ENCODE measurements at regions not wholly inside any gene's neighbourhood (a gene's known extent, or its start where the extent isn't known, plus 50 kb on each side); places are given as distances from the start of the nearest gene placed in this dataset.
"Not testable (repeated sequence)": the region's sequence is repeated elsewhere in the genome, so short reads cannot be mapped to it uniquely, and the experiment has no call there.

GRCh38 chr12:22126758-22127157 lies 80.7 kb downstream of the CMAS start:
- H3K4me1 ChIP-seq (ENCODE audit: control insufficient read depth in 1 of 2, insufficient read depth in 2 of 2, low read depth in 1 of 2, low read length in 1 of 2): no peaks in the 10 kb centered on the region
- 0% methylated on average over 1 of the region's 1 CpG for WGBS (ENCODE audit: low lambda C conversion rate)
- H3K36me3 ChIP-seq (replicated peaks in 1 of 2; ENCODE audit: control insufficient read depth in 1 of 2, insufficient read depth in 2 of 2, low read length in 1 of 2): no peaks in the 10 kb centered on the region
- H3K9me3 ChIP-seq: no peaks in the 10 kb centered on the region
- no peak overlapping the region for H3K9ac ChIP-seq
- H4K20me1 ChIP-seq (ENCODE audit: insufficient read depth): no peaks in the 10 kb centered on the region
- CTCF ChIA-PET: no interaction called here
- no peaks in the 10 kb centered on the region; the same call in 1 of the 2 replicates for H3K27me3 ChIP-seq (ENCODE audit: insufficient read depth)
- H3K4me3 ChIP-seq (ENCODE audit: low read depth in 2 of 2, low read length in 1 of 2): no peak overlapping the region
- TF ChIP-seq USF2 (IDR thresholded peaks at IDR 0.05; ENCODE audit: borderline replicate concordance, low read depth, low read length) (no peak), RAD21 (IDR thresholded peaks at IDR 0.05; ENCODE audit: low read length) (no peak), EZH2phosphoT487 (IDR thresholded peaks at IDR 0.05; ENCODE audit: borderline replicate concordance, low read depth) (no peak), TEAD4 (IDR thresholded peaks at IDR 0.05; ENCODE audit: borderline replicate concordance, insufficient read depth) (no peak), REST (IDR thresholded peaks at IDR 0.05; ENCODE audit: low read depth, low read length) (no peak), RFX5 (IDR thresholded peaks at IDR 0.05; ENCODE audit: low read length) (no peak), TAF1 (IDR thresholded peaks at IDR 0.05; ENCODE audit: borderline replicate concordance, low read depth, low read length) (no peak)
- POLR2A ChIA-PET: no interaction called here
- no peak overlapping the region for H3K27ac ChIP-seq (ENCODE audit: low read depth in 2 of 2, low read length in 1 of 2)
- H3K4me2 ChIP-seq: no peak overlapping the region
- H3K79me2 ChIP-seq (ENCODE audit: insufficient read depth): no peaks in the 10 kb centered on the region
- no peak for DNase-seq
- H3F3A ChIP-seq (replicated peaks; ENCODE audit: insufficient read depth): no peaks in the 10 kb centered on the region
- H3K9me2 ChIP-seq: no peaks in the 10 kb centered on the region
- no peak overlapping the region for H2AFZ ChIP-seq (ENCODE audit: low read depth)

GRCh38 chr12:22130671-22131070 lies 84.7 kb downstream of the CMAS start:
- Histone ChIP-seq H3K36me3 (replicated peaks in 1 of 2; ENCODE audit: control insufficient read depth in 1 of 2, insufficient read depth in 2 of 2, low read length in 1 of 2) (no peaks in the 10 kb centered on the region), H2AFZ (ENCODE audit: low read depth) (no peak overlapping the region), H3K4me2 (no peak overlapping the region), H3K4me3 (ENCODE audit: low read depth in 2 of 2, low read length in 1 of 2) (no peak overlapping the region), H3K4me1 (ENCODE audit: control insufficient read depth in 1 of 2, insufficient read depth in 2 of 2, low read depth in 1 of 2, low read length in 1 of 2) (no peaks in the 10 kb centered on the region), H3K27me3 (ENCODE audit: insufficient read depth) (no peaks in the 10 kb centered on the region), H4K20me1 (ENCODE audit: insufficient read depth) (no peaks in the 10 kb centered on the region), H3K9ac (no peak overlapping the region), H3K27ac (ENCODE audit: low read depth in 2 of 2, low read length in 1 of 2) (no peak overlapping the region), H3K9me2 (no peaks in the 10 kb centered on the region), H3K79me2 (ENCODE audit: insufficient read depth) (no peaks in the 10 kb centered on the region), H3K9me3 (no peaks in the 10 kb centered on the region), H3F3A (replicated peaks; ENCODE audit: insufficient read depth) (no peaks in the 10 kb centered on the region)
- DNase-seq: no peak
- ChIA-PET POLR2A (no interaction called here), CTCF (no interaction called here)
- TF ChIP-seq EZH2phosphoT487 (IDR thresholded peaks at IDR 0.05; ENCODE audit: borderline replicate concordance, low read depth) (no peak), TAF1 (IDR thresholded peaks at IDR 0.05; ENCODE audit: borderline replicate concordance, low read depth, low read length) (no peak), MAX (IDR thresholded peaks at IDR 0.05; ENCODE audit: low read depth) (no peak), RAD21 (IDR thresholded peaks at IDR 0.05; ENCODE audit: low read length) (no peak), NFIC (IDR thresholded peaks at IDR 0.05; ENCODE audit: borderline replicate concordance) (no peak)
- 26% methylated on average over 3 of the region's 3 CpGs for WGBS (ENCODE audit: low lambda C conversion rate)

- CTCF ChIA-PET; DNase-seq; H3K27ac ChIP-seq (ENCODE audit: low read depth in 2 of 2, low read length in 1 of 2); H3K9me2 ChIP-seq; H3K4me2 ChIP-seq; H3K9ac ChIP-seq; H3F3A ChIP-seq (replicated peaks; ENCODE audit: insufficient read depth); H3K79me2 ChIP-seq (ENCODE audit: insufficient read depth); H3K27me3 ChIP-seq (ENCODE audit: insufficient read depth); H4K20me1 ChIP-seq (ENCODE audit: insufficient read depth); H3K4me1 ChIP-seq (ENCODE audit: control insufficient read depth in 1 of 2, insufficient read depth in 2 of 2, low read depth in 1 of 2, low read length in 1 of 2); POLR2A ChIA-PET; H3K36me3 ChIP-seq (replicated peaks in 1 of 2; ENCODE audit: control insufficient read depth in 1 of 2, insufficient read depth in 2 of 2, low read length in 1 of 2); H3K4me3 ChIP-seq (ENCODE audit: low read depth in 2 of 2, low read length in 1 of 2); H2AFZ ChIP-seq (ENCODE audit: low read depth); H3K9me3 ChIP-seq: not testable (repeated sequence)
- WGBS (ENCODE audit: low lambda C conversion rate): 58% methylated on average over 9 of the region's 21 CpGs
These were observed 90.6 kb downstream of the CMAS start for GRCh38 chr12:22136604-22137117.

Measured in SK-N-SH (cell line).